Activated CD8-positive, alpha-beta T cell treated with anti-CD3 and anti-CD28 coated beads, Interleukin-2, amount 10 ng/mL, durations not matched to agents 7 days and 5 days (primary cell): ENCODE measurements at regions not wholly inside any gene's neighbourhood (a gene's known extent, or its start where the extent isn't known, plus 50 kb on each side); places are given as distances from the start of the nearest gene placed in this dataset.
"Not testable (repeated sequence)": the region's sequence is repeated elsewhere in the genome, so short reads cannot be mapped to it uniquely, and the experiment has no call there.

Source experiments
- ATAC-seq: fragments of 150-1000 bp; cut with Tn5 transposase; one replicate; pipeline ENCODE4 v1.10.0; 2021; ENCODE audit warnings: moderate library complexity
- CTCF ChIA-PET: fragments of 350-600 bp; sonication (Branson Sonifier 250); formaldehyde crosslinking; loops from one replicate; lab custom pipeline; 2021; ENCODE audit warnings: antibody characterized with exemption; lab: Charles Lee
- POLR2A ChIA-PET: fragments of 350-600 bp; sonication (Branson Sonifier 250); formaldehyde crosslinking; loops from one replicate; lab custom pipeline; 2021; ENCODE audit warnings: antibody characterized with exemption; lab: Charles Lee
- DNase-seq: peaks from one replicate; pipeline ENCODE4 v3.0.0-alpha.2; 2020
- H3K27ac Mint-ChIP-seq: one replicate; pipeline ENCODE4 v1.8.0; 2021; ENCODE audit warnings: mild to moderate bottlenecking, mixed read lengths
- H3K27me3 Mint-ChIP-seq: one replicate; pipeline ENCODE4 v1.8.0; 2021; ENCODE audit warnings: low read depth, mixed read lengths
- H3K36me3 Mint-ChIP-seq: one replicate; pipeline ENCODE4 v1.8.0; 2021; ENCODE audit warnings: low read depth, mixed read lengths
- H3K4me1 Mint-ChIP-seq: one replicate; pipeline ENCODE4 v1.8.0; 2021; ENCODE audit warnings: low read depth, mixed read lengths
- H3K4me3 Mint-ChIP-seq: one replicate; pipeline ENCODE4 v1.8.0; 2021; ENCODE audit warnings: mild to moderate bottlenecking, mixed read lengths
- H3K9me3 Mint-ChIP-seq: one replicate; pipeline ENCODE4 v1.8.0; 2022; ENCODE audit warnings: mixed read lengths; ENCODE audit not compliant: insufficient read depth

DNA sequence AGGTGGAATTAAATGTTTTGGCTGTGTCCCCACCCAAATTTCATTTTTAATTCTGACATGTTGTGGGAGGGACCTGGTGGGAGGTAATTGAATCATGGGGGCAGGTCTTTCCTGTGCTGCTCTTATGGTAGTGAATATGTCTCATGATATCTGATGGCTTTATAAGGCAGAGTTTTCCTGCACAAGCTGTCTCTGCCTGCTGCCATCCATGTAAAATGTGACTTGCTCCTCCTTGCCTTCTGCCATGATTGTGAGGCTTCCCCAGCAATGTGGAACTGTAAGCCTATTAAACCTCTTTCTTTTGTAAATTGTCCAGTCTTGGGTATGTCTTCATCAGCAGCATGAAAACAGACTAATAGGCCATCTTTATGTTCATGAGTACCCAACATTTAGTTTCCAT, 172.2 kb downstream of the ETV1 start:
- H3K27me3 Mint-ChIP-seq, CTCF ChIA-PET, DNase-seq, POLR2A ChIA-PET, H3K27ac Mint-ChIP-seq, H3K4me1 Mint-ChIP-seq, H3K36me3 Mint-ChIP-seq, H3K4me3 Mint-ChIP-seq, ATAC-seq: not testable (repeated sequence)
- peaks cover 13% of the 10 kb centered on the region for H3K9me3 Mint-ChIP-seq

DNA sequence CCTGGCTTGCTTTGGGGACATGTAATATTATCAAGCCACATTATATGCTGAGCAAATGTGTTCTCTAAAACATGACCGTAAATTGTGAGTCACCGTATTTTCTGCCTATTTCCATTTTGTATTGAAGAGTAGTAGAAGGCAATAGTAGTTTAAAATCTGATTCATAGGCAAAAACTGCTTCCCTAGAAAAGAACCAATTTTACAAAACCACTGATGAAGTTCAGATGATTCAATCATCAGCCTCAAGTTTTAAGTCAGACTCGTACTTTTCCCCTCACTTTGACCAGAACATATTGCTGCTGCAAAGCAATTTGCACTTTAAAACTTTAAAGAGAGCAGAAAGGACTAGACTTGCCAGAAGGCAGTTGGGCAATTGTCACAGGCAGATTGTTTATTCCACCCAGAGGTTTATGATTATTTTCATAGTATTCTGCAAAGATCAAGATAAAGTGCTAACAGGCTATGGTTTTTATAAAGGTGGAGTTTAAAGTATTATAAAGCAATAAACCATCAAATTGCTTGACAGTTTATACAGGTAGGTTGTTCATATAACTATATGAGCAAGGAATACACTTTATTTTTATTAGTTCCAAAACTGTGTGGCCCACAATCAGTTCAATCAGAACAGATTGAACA, 168.2 kb downstream of the ETV1 start:
- Mint-ChIP-seq H3K27me3 (no peaks in the 10 kb centered on the region), H3K36me3 (no peaks in the 10 kb centered on the region), H3K9me3 (peaks cover 9% of the 10 kb centered on the region), H3K27ac (no peak overlapping the region), H3K4me1 (no peaks in the 10 kb centered on the region), H3K4me3 (no peak overlapping the region)
- ChIA-PET POLR2A (no interaction called here), CTCF (no interaction called here)
- ATAC-seq (no peak), DNase-seq (no peak)

DNA sequence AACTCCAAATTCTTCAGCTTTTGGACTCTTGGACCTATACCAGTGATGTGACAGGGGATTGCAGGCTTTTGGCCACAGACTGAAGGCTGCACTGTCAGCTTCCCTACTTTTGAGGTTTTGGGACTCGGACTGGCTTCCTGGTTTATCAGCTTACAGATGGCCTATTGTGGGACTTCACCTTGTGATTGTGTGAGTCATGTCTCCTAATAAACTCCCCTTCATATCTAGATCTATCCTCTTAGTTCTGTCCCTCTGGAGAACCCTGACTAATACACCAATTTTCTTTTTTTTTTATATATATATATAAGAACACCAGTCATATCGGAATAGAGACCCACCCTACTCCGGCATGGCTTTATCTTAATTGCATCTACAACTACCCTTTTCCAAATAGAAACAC, 166.8 kb downstream of the ETV1 start:
- Mint-ChIP-seq H3K4me1 (no peaks in the 10 kb centered on the region), H3K4me3 (no peak overlapping the region), H3K9me3 (peaks cover under 1% of the 10 kb centered on the region), H3K27ac (no peak overlapping the region), H3K36me3 (no peaks in the 10 kb centered on the region), H3K27me3 (no peaks in the 10 kb centered on the region)
- ChIA-PET CTCF (no interaction called here), POLR2A (interaction anchor here (0.7 kb wide), 1 partner anchor 79 kb away, joined by 6 read pairs; no protein-coding TSS in a partner anchor)
- no peak for ATAC-seq
- no peak for DNase-seq

DNA sequence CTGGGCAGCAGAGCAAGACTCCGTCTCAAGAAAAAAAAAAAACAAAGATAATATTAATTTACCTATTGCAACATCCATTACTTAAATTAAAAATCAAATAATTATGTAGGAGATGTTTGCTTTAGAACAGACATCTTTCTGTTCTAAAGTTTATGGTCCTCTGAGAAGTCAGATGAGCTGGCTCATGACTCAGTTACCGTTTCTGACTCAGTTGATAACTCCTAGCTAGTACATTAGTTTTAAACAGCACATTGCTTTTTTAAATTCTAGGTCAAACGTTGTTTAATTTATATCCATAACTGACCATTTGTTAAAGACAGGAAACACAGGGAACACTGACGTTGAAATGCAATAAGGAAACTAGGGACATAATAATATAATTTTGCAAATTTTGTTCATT, 162.7 kb downstream of the ETV1 start:
- POLR2A ChIA-PET, result no interaction called here

DNA sequence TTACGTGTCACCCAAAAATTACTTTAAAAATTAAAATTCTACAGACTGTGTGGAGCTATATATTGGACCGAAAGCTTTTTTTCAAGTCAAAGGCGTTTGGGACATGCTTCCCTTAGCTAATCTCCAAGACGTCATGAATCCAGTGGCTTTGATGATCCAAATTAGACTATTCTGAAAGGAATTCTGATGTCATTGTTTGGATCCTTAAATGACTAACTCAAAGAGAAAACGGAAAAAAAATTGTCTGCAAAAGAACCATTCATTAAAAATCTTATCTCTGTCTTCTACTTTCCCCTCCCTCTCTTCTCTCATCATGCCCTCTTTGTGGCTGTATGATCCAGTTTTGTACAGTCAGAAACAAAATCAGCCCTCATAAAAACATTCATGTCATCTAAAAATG, 161.8 kb downstream of the ETV1 start:
- ATAC-seq, result no peak
- no peaks in the 10 kb centered on the region for H3K9me3 Mint-ChIP-seq
- H3K27ac Mint-ChIP-seq, result no peak overlapping the region
- H3K4me1 Mint-ChIP-seq, result no peaks in the 10 kb centered on the region
- H3K27me3 Mint-ChIP-seq, result no peaks in the 10 kb centered on the region
- no peak overlapping the region for H3K4me3 Mint-ChIP-seq
- ChIA-PET CTCF (no interaction called here), POLR2A (no interaction called here)
- no peaks in the 10 kb centered on the region for H3K36me3 Mint-ChIP-seq
- DNase-seq, result no peak

More for the DNA sequence above, 162.7 kb downstream of the ETV1 start:
- Mint-ChIP-seq H3K36me3 (no peaks in the 10 kb centered on the region), H3K27ac (no peak overlapping the region), H3K9me3 (no peaks in the 10 kb centered on the region), H3K4me1 (no peaks in the 10 kb centered on the region), H3K4me3 (no peak overlapping the region), H3K27me3 (no peaks in the 10 kb centered on the region)
- ATAC-seq (no peak), DNase-seq (no peak)
- CTCF ChIA-PET, result no interaction called here

DNA sequence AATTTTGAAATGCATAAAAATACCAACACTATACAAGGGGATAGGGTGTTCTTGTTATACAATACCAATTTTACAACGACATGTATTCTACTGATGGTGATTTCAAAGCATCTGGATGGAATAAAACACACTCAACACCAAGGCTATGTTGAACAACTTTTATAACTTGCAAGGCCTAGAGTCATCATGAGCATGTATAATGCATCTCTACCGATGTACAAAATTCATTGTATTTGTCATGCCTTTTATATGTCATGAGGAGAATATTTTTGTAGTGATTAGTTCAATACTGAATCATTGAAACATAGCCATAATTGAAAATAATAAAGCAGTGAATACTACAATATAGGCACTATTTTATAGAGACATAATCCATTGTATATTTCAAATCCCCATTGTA, 160.2 kb downstream of the ETV1 start:
- no peaks in the 10 kb centered on the region for H3K4me1 Mint-ChIP-seq
- no peaks in the 10 kb centered on the region for H3K36me3 Mint-ChIP-seq
- H3K27me3 Mint-ChIP-seq, result no peaks in the 10 kb centered on the region
- ChIA-PET CTCF (no interaction called here), POLR2A (no interaction called here)
- H3K4me3 Mint-ChIP-seq, result no peak overlapping the region
- DNase-seq, result no peak
- no peak for ATAC-seq
- no peaks in the 10 kb centered on the region for H3K9me3 Mint-ChIP-seq
- H3K27ac Mint-ChIP-seq, result no peak overlapping the region

DNA sequence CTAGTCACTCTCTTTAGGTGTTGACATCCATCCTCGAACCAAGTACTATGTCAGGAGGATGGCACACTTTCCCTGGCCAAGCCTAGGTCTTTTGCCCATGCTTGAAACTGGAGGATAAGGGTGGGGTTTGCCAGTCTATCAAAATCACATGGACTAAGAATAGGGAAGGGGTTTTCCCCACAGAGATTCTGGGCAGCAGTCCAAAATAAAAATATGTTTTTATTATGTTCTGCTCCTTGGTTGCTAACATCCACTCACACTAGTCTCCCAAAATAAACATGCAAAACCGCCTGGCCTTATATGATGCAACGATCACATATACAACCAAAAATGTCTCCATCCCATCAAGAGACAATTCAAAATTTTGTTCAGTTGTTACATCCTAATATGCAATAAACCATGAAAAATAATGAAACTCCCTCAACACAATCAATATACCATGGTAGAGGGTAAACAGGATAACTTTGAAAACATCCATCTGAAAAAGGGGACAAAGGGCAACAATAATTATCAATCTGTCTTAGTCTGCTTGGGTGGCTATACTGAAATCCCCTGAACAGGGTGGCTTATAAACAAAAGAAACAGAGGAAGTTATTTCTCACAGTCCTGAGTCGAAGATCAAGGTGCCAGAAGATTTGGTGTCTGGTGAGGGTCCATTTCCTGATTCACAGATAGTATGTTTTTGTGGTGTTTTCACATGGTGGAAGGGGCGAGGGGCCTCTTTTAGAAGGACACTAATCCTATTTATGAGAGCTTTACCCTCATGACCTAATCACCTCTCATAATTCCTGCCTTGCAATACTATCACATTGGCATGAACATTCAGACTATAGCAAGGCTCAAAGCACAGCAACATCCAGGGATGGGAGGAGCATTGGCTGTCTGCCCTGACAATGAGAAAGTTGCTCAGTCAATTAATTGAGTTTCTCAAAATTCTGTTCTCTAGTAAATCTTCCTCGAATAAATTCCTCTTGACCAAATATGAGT, 159.3 kb downstream of the ETV1 start:
- POLR2A ChIA-PET, result no interaction called here
- no peaks in the 10 kb centered on the region for H3K9me3 Mint-ChIP-seq
- ATAC-seq (no peak), DNase-seq (no peak)
- no peaks in the 10 kb centered on the region for H3K27me3 Mint-ChIP-seq
- no peaks in the 10 kb centered on the region for H3K36me3 Mint-ChIP-seq
- H3K4me3 Mint-ChIP-seq, result no peak overlapping the region
- CTCF ChIA-PET, result no interaction called here
- H3K27ac Mint-ChIP-seq, result no peak overlapping the region
- no peaks in the 10 kb centered on the region for H3K4me1 Mint-ChIP-seq

DNA sequence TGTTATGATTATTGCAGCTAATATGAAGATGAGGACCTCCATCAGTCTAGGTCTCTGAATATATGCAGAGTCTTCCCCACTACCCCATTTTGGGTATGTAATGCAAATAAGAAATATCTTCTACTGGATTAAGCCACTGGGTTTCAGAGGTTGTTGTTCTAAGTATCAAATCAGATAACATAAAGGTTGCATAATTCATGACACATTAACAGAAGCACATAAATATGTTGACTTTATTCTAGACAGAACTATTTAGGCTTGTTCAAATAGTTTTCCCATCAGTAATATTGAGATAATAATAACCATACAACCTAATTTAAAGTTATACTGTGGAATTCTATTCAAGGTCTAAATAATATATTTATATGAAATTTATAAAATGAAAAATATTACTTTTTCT, 157.1 kb downstream of the ETV1 start:
- CTCF ChIA-PET, result no interaction called here

DNA sequence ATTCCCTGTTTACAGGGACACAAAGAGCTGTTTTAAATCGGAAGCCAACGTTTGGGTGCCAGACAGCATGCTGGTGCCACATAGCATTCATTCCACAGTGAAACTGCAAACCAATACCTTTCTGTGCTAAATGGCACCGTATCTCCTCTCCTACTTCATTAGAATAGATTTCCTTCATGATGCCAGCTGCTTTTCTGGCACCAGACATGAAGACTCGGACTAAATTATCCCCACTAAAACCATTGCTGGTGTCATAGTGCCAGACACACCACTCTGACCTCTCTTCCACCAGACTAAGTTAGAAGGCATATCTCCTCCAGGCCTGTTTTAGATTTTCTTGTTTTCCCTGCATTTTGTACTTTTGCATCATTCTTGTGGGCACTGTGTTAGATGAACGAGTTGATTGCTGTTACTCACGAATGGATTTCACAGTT, 155.1 kb downstream of the ETV1 start:
- CTCF ChIA-PET, result no interaction called here
- no peak overlapping the region for H3K4me3 Mint-ChIP-seq
- H3K27ac Mint-ChIP-seq, result no peak overlapping the region
- ATAC-seq (no peak), DNase-seq (no peak)
- H3K27me3 Mint-ChIP-seq, result no peaks in the 10 kb centered on the region
- no peaks in the 10 kb centered on the region for H3K9me3 Mint-ChIP-seq
- no peaks in the 10 kb centered on the region for H3K36me3 Mint-ChIP-seq
- H3K4me1 Mint-ChIP-seq, result no peaks in the 10 kb centered on the region
- POLR2A ChIA-PET, result no interaction called here

More for the DNA sequence above, 157.1 kb downstream of the ETV1 start:
- no peaks in the 10 kb centered on the region for H3K4me1 Mint-ChIP-seq
- POLR2A ChIA-PET, result no interaction called here
- no peaks in the 10 kb centered on the region for H3K9me3 Mint-ChIP-seq
- H3K4me3 Mint-ChIP-seq, result no peak overlapping the region
- H3K36me3 Mint-ChIP-seq, result no peaks in the 10 kb centered on the region
- H3K27me3 Mint-ChIP-seq, result no peaks in the 10 kb centered on the region
- no peak for ATAC-seq
- H3K27ac Mint-ChIP-seq, result no peak overlapping the region
- no peak for DNase-seq

DNA sequence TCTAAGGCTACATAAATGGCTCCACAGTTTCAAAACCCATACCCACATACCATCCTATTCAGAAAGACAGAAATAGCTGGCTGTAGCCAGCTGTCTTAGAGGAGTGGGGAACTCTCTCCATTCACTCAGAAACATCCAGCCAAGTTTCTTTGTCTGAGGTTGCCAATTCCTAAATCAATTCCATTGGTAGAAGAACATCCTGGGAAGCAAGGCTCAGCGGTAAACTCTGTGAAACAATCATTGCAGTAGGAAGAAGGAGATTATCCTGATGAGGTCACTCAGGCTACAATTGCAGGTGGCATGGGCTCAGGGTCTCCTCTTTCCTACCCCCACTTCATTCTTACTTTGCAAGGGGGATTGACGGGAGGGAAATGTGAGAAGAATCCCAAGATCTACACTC, 154.0 kb downstream of the ETV1 start:
- ChIA-PET CTCF (no interaction called here), POLR2A (no interaction called here)
- no peak overlapping the region for H3K4me3 Mint-ChIP-seq
- H3K4me1 Mint-ChIP-seq, result no peaks in the 10 kb centered on the region
- ATAC-seq (no peak), DNase-seq (no peak)
- H3K27ac Mint-ChIP-seq, result no peak overlapping the region
- H3K36me3 Mint-ChIP-seq, result no peaks in the 10 kb centered on the region
- no peaks in the 10 kb centered on the region for H3K9me3 Mint-ChIP-seq
- H3K27me3 Mint-ChIP-seq, result no peaks in the 10 kb centered on the region

DNA sequence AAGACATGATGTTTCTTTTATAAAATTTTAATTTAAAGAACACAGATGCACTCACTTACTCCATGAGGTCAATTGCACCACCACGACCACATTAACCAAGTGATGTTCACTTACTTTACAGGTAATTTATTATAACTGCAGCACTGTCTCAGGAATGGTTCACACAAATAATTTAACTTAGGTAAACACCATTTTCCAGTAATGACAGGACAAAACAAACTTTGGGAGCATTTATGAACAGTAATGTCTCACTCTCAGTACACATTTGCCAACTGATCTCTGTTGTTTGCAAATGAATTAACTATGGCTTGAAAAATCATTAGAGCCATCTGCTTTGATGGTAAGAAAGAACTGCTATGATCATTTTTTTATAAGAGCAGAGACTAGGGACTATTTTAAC, 150.4 kb downstream of the ETV1 start:
- no peaks in the 10 kb centered on the region for H3K27me3 Mint-ChIP-seq
- no peak for DNase-seq
- no peak for ATAC-seq
- ChIA-PET POLR2A (no interaction called here), CTCF (no interaction called here)
- H3K36me3 Mint-ChIP-seq, result no peaks in the 10 kb centered on the region
- no peak overlapping the region for H3K4me3 Mint-ChIP-seq
- H3K9me3 Mint-ChIP-seq, result no peaks in the 10 kb centered on the region
- no peak overlapping the region for H3K27ac Mint-ChIP-seq
- H3K4me1 Mint-ChIP-seq, result no peaks in the 10 kb centered on the region
